A673 (cell line): ENCODE measurements at regions not wholly inside any gene's neighbourhood (a gene's known extent, or its start where the extent isn't known, plus 50 kb on each side); places are given as distances from the start of the nearest gene placed in this dataset.
"Not testable (repeated sequence)": the region's sequence is repeated elsewhere in the genome, so short reads cannot be mapped to it uniquely, and the experiment has no call there.

ENCODE experiments used
- BruUV-seq: library from RNA; stranded (reverse); fragments of 400-500 nt; replicated peaks from 2 replicates; lab custom pipeline; 2021; lab: Mats Ljungman, UMichigan
- CTCF ChIA-PET: fragments of 300-600 bp; sonication (Branson Sonifier 250); formaldehyde crosslinking; loops from one replicate; lab custom pipeline; 2022; ENCODE audit warnings: antibody characterized with exemption; lab: Charles Lee
- POLR2A ChIA-PET: fragments of 300-600 bp; sonication (Branson Sonifier 250); formaldehyde crosslinking; loops from one replicate; lab custom pipeline; 2022; ENCODE audit warnings: antibody characterized with exemption; ENCODE audit not compliant: low non-redundant PET; lab: Charles Lee
- DNase-seq: peaks from one replicate; pipeline ENCODE4 v3.0.0-alpha.2; 2015; ENCODE audit warnings: low spot score
- H3K27ac ChIP-seq: fragments of 200-600 bp; sonication (generic); 2 replicates; pipeline ENCODE4 v1.5.1; 2016; ENCODE audit warnings: mixed run types, low read depth, mild to moderate bottlenecking, mixed read lengths, antibody characterized with exemption, low read length; ENCODE audit not compliant: poor library complexity, severe bottlenecking
- H3K27me3 ChIP-seq: fragments of 200-600 bp; sonication (generic); replicated peaks from 2 replicates; pipeline ENCODE4 v1.6.1; 2017; ENCODE audit warnings: mixed run types, low read depth, mild to moderate bottlenecking, mixed read lengths, antibody characterized with exemption, low read length; ENCODE audit not compliant: insufficient read depth, poor library complexity
- H3K36me3 ChIP-seq: fragments of 200-600 bp; sonication (generic); 2 replicates; pipeline ENCODE4 v1.6.1; 2016; ENCODE audit warnings: mixed run types, mild to moderate bottlenecking, mixed read lengths, antibody characterized with exemption, low read length; ENCODE audit not compliant: insufficient read depth, poor library complexity, severe bottlenecking
- H3K4me1 ChIP-seq: fragments of 200-600 bp; sonication (generic); 2 replicates; pipeline ENCODE4 v1.6.1; 2017; ENCODE audit warnings: mixed run types, mild to moderate bottlenecking, mixed read lengths, antibody characterized with exemption, low read length; ENCODE audit not compliant: insufficient read depth, poor library complexity, severe bottlenecking
- H3K4me3 ChIP-seq: fragments of 200-600 bp; sonication (generic); 2 replicates; pipeline ENCODE4 v1.5.1; 2016; ENCODE audit warnings: low read depth, mixed run types, mild to moderate bottlenecking, mixed read lengths, low read length; ENCODE audit not compliant: poor library complexity, severe bottlenecking
- H3K9me3 ChIP-seq: fragments of 200-600 bp; sonication (generic); 2 replicates; pipeline ENCODE4 v1.6.1; 2016; ENCODE audit warnings: mixed run types, low read depth, mild to moderate bottlenecking, mixed read lengths, antibody characterized with exemption, low read length; ENCODE audit not compliant: poor library complexity, severe bottlenecking
- CTCF ChIP-seq: fragments of 300-800, 200-600 bp; sonication (generic); conservative IDR thresholded peaks from 2 replicates; pipeline ENCODE4 v1.5.1; 2017; ENCODE audit warnings: low read depth, mild to moderate bottlenecking, antibody characterized with exemption, low read length, moderate library complexity, mixed read lengths
- intact Hi-C: fragments of 100-400 bp; cut with micrococcal nuclease; formaldehyde crosslinking; loops from one replicate; pipeline ENCODE4 v1.10.0; 2022; ENCODE audit not compliant: unreplicated experiment

- CTCF ChIA-PET, H3K27ac ChIP-seq, DNase-seq, H3K4me3 ChIP-seq, H3K36me3 ChIP-seq, BruUV-seq, H3K27me3 ChIP-seq, H3K9me3 ChIP-seq, H3K4me1 ChIP-seq, intact Hi-C loops, POLR2A ChIA-PET: not testable (repeated sequence)
Measured at GRCh38 chr13:18610476-18610875, 571.1 kb downstream of the TUBA3C start.

- H3K4me1 ChIP-seq, H3K36me3 ChIP-seq, DNase-seq, H3K4me3 ChIP-seq, H3K27ac ChIP-seq, POLR2A ChIA-PET, H3K27me3 ChIP-seq, CTCF ChIA-PET, H3K9me3 ChIP-seq, BruUV-seq, intact Hi-C loops: not testable (repeated sequence)
Measured at GRCh38 chr13:18609371-18609770, 572.3 kb downstream of the TUBA3C start.

- H3K27ac ChIP-seq, H3K4me1 ChIP-seq, H3K9me3 ChIP-seq, POLR2A ChIA-PET, H3K4me3 ChIP-seq, intact Hi-C loops, CTCF ChIA-PET, H3K27me3 ChIP-seq, DNase-seq, BruUV-seq, H3K36me3 ChIP-seq: not testable (repeated sequence)
Measured at GRCh38 chr13:18608851-18609250, 572.8 kb downstream of the TUBA3C start.

GRCh38 chr13:18600366-18600765 is 581.3 kb downstream of the TUBA3C start:
- POLR2A ChIA-PET, H3K27me3 ChIP-seq, H3K36me3 ChIP-seq, BruUV-seq, CTCF ChIA-PET, DNase-seq, H3K9me3 ChIP-seq, H3K27ac ChIP-seq, H3K4me1 ChIP-seq, intact Hi-C loops: not testable (repeated sequence)
- H3K4me3 ChIP-seq, result peak overlapping the region; percentile 27

- H3K27me3 ChIP-seq, H3K27ac ChIP-seq, H3K9me3 ChIP-seq, POLR2A ChIA-PET, BruUV-seq, H3K36me3 ChIP-seq, CTCF ChIA-PET, intact Hi-C loops, H3K4me1 ChIP-seq: not testable (repeated sequence)
- DNase-seq, result peak; percentile 58
- peak overlapping the region; percentile 27 for H3K4me3 ChIP-seq
- peak; percentile 51 for TF ChIP-seq CTCF
Measured at GRCh38 chr13:18599791-18600211, 581.8 kb downstream of the TUBA3C start.

GRCh38 chr13:18598543-18598942 is 583.1 kb downstream of the TUBA3C start:
- H3K36me3 ChIP-seq, BruUV-seq, H3K4me1 ChIP-seq, H3K9me3 ChIP-seq, H3K4me3 ChIP-seq, CTCF ChIA-PET, H3K27ac ChIP-seq, POLR2A ChIA-PET, H3K27me3 ChIP-seq, intact Hi-C loops, DNase-seq: not testable (repeated sequence)

GRCh38 chr13:18597940-18598339 is 583.7 kb downstream of the TUBA3C start:
- BruUV-seq, POLR2A ChIA-PET, H3K27ac ChIP-seq, intact Hi-C loops, H3K9me3 ChIP-seq, H3K4me3 ChIP-seq, H3K27me3 ChIP-seq, CTCF ChIA-PET, DNase-seq, H3K36me3 ChIP-seq, H3K4me1 ChIP-seq: not testable (repeated sequence)
